T-helper 2 cell treated with Interferon-gamma antibody and Interleukin-4, amounts not matched to agents 5 μg/mL and 100 μg/mL, for 36 hours (primary cell): ENCODE measurements at regions not wholly inside any gene's neighbourhood (a gene's known extent, or its start where the extent isn't known, plus 50 kb on each side); places are given as distances from the start of the nearest gene placed in this dataset.

ENCODE experiments used
- DNase-seq: peaks from one replicate; pipeline ENCODE4 v3.0.0; 2021; ENCODE audit warnings: low spot score
- H3K27ac Mint-ChIP-seq: one replicate; pipeline ENCODE4 v1.8.0; 2021; ENCODE audit warnings: mild to moderate bottlenecking, mixed read lengths
- H3K27me3 Mint-ChIP-seq: one replicate; pipeline ENCODE4 v1.8.0; 2021; ENCODE audit warnings: low read depth, mixed read lengths
- H3K36me3 Mint-ChIP-seq: one replicate; pipeline ENCODE4 v1.8.0; 2021; ENCODE audit warnings: low read depth, mixed read lengths
- H3K4me1 Mint-ChIP-seq: one replicate; pipeline ENCODE4 v1.8.0; 2021; ENCODE audit warnings: low read depth, mixed read lengths
- H3K4me3 Mint-ChIP-seq: one replicate; pipeline ENCODE4 v1.8.0; 2022; ENCODE audit warnings: mild to moderate bottlenecking, moderate library complexity, mixed read lengths
- H3K9me3 Mint-ChIP-seq: one replicate; pipeline ENCODE4 v1.8.0; 2021; ENCODE audit warnings: mixed read lengths

- Mint-ChIP-seq H3K36me3 (no peaks in the 10 kb centered on the region), H3K4me1 (no peaks in the 10 kb centered on the region), H3K27ac (no peak overlapping the region), H3K27me3 (no peaks in the 10 kb centered on the region), H3K9me3 (no peaks in the 10 kb centered on the region), H3K4me3 (no peak overlapping the region)
- no peak for DNase-seq
Measured at GRCh38 chr2:235382179-235382578, 111.7 kb upstream of the AGAP1 start.

- no peaks in the 10 kb centered on the region for H3K36me3 Mint-ChIP-seq
Measured at GRCh38 chr2:235382601-235383000, 111.2 kb upstream of the AGAP1 start.

GRCh38 chr2:235383272-235383843, 110.5 kb upstream of the AGAP1 start:
- no peaks in the 10 kb centered on the region for H3K9me3 Mint-ChIP-seq
- DNase-seq, result no peak
- H3K27me3 Mint-ChIP-seq, result peaks cover 3% of the 10 kb centered on the region
- H3K4me1 Mint-ChIP-seq, result no peaks in the 10 kb centered on the region
- H3K36me3 Mint-ChIP-seq, result no peaks in the 10 kb centered on the region
- no peak overlapping the region for H3K4me3 Mint-ChIP-seq
- no peak overlapping the region for H3K27ac Mint-ChIP-seq

More at GRCh38 chr2:235382601-235383000, 111.2 kb upstream of the AGAP1 start:
- Mint-ChIP-seq H3K27me3 (no peaks in the 10 kb centered on the region), H3K9me3 (no peaks in the 10 kb centered on the region), H3K4me3 (no peak overlapping the region), H3K27ac (no peak overlapping the region), H3K4me1 (no peaks in the 10 kb centered on the region)
- DNase-seq, result no peak

- no peaks in the 10 kb centered on the region for H3K36me3 Mint-ChIP-seq
- H3K9me3 Mint-ChIP-seq, result no peaks in the 10 kb centered on the region
- no peaks in the 10 kb centered on the region for H3K4me1 Mint-ChIP-seq
- H3K27me3 Mint-ChIP-seq, result peaks cover 3% of the 10 kb centered on the region
- DNase-seq, result no peak
- no peak overlapping the region for H3K4me3 Mint-ChIP-seq
- no peak overlapping the region for H3K27ac Mint-ChIP-seq
Measured at GRCh38 chr2:235384624-235385023, 109.2 kb upstream of the AGAP1 start.

GRCh38 chr2:235389626-235390025, 104.2 kb upstream of the AGAP1 start:
- Mint-ChIP-seq H3K4me3 (no peak overlapping the region), H3K4me1 (peaks cover 10% of the 10 kb centered on the region), H3K27me3 (peaks cover 3% of the 10 kb centered on the region), H3K36me3 (no peaks in the 10 kb centered on the region), H3K9me3 (no peaks in the 10 kb centered on the region), H3K27ac (no peak overlapping the region)
- no peak for DNase-seq

GRCh38 chr2:235390108-235390815, 103.6 kb upstream of the AGAP1 start:
- Mint-ChIP-seq H3K4me1 (peaks cover 10% of the 10 kb centered on the region), H3K36me3 (no peaks in the 10 kb centered on the region), H3K4me3 (no peak overlapping the region), H3K27me3 (peaks cover 5% of the 10 kb centered on the region), H3K9me3 (no peaks in the 10 kb centered on the region), H3K27ac (no peak overlapping the region)
- DNase-seq, result peak; percentile 21

GRCh38 chr2:235390816-235391194, 103.0 kb upstream of the AGAP1 start:
- Mint-ChIP-seq H3K27ac (no peak overlapping the region), H3K9me3 (no peaks in the 10 kb centered on the region), H3K27me3 (peaks cover 5% of the 10 kb centered on the region), H3K4me3 (no peak overlapping the region), H3K4me1 (peaks cover 10% of the 10 kb centered on the region), H3K36me3 (no peaks in the 10 kb centered on the region)
- DNase-seq, result no peak

- Mint-ChIP-seq H3K9me3 (no peaks in the 10 kb centered on the region), H3K36me3 (no peaks in the 10 kb centered on the region), H3K4me1 (peaks cover 10% of the 10 kb centered on the region), H3K4me3 (no peak overlapping the region), H3K27me3 (peaks cover 5% of the 10 kb centered on the region), H3K27ac (no peak overlapping the region)
- no peak for DNase-seq
Measured at GRCh38 chr2:235391921-235392615, 101.8 kb upstream of the AGAP1 start.

- no peak for DNase-seq
- no peak overlapping the region for H3K27ac Mint-ChIP-seq
- H3K27me3 Mint-ChIP-seq, result peaks cover 4% of the 10 kb centered on the region
- no peaks in the 10 kb centered on the region for H3K9me3 Mint-ChIP-seq
- no peak overlapping the region for H3K4me3 Mint-ChIP-seq
- H3K36me3 Mint-ChIP-seq, result no peaks in the 10 kb centered on the region
- peaks cover 10% of the 10 kb centered on the region for H3K4me1 Mint-ChIP-seq
Measured at GRCh38 chr2:235394278-235394828, 99.5 kb upstream of the AGAP1 start.

- H3K4me3 Mint-ChIP-seq, result no peak overlapping the region
- H3K4me1 Mint-ChIP-seq, result no peaks in the 10 kb centered on the region
- H3K9me3 Mint-ChIP-seq, result no peaks in the 10 kb centered on the region
- H3K27me3 Mint-ChIP-seq, result peaks cover 4% of the 10 kb centered on the region
- no peak overlapping the region for H3K27ac Mint-ChIP-seq
- DNase-seq, result no peak
- H3K36me3 Mint-ChIP-seq, result no peaks in the 10 kb centered on the region
Measured at GRCh38 chr2:235396071-235396846, 97.6 kb upstream of the AGAP1 start.

GRCh38 chr2:235398321-235398720, 95.5 kb upstream of the AGAP1 start:
- Mint-ChIP-seq H3K27me3 (peaks cover 4% of the 10 kb centered on the region), H3K36me3 (no peaks in the 10 kb centered on the region), H3K4me1 (no peaks in the 10 kb centered on the region), H3K27ac (no peak overlapping the region), H3K4me3 (no peak overlapping the region), H3K9me3 (no peaks in the 10 kb centered on the region)
- no peak for DNase-seq

GRCh38 chr2:235399895-235400294, 93.9 kb upstream of the AGAP1 start:
- no peak for DNase-seq
- Mint-ChIP-seq H3K4me3 (no peak overlapping the region), H3K9me3 (no peaks in the 10 kb centered on the region), H3K27me3 (peaks cover 4% of the 10 kb centered on the region), H3K36me3 (no peaks in the 10 kb centered on the region), H3K4me1 (no peaks in the 10 kb centered on the region), H3K27ac (no peak overlapping the region)

- Mint-ChIP-seq H3K27ac (no peak overlapping the region), H3K4me3 (no peak overlapping the region), H3K27me3 (peaks cover 2% of the 10 kb centered on the region), H3K9me3 (no peaks in the 10 kb centered on the region), H3K36me3 (no peaks in the 10 kb centered on the region), H3K4me1 (no peaks in the 10 kb centered on the region)
- no peak for DNase-seq
Measured at GRCh38 chr2:235402422-235402821, 91.4 kb upstream of the AGAP1 start.
